NCI-H2081 (cell line): ENCODE measurements at regions not wholly inside any gene's neighbourhood (a gene's known extent, or its start where the extent isn't known, plus 50 kb on each side); places are given as distances from the start of the nearest gene placed in this dataset.

ENCODE experiments used
- DNase-seq, 2 experiments: peaks; one replicate each; lab custom pipeline; 2025; lab: John Stamatoyannopoulos, UW

DNA sequence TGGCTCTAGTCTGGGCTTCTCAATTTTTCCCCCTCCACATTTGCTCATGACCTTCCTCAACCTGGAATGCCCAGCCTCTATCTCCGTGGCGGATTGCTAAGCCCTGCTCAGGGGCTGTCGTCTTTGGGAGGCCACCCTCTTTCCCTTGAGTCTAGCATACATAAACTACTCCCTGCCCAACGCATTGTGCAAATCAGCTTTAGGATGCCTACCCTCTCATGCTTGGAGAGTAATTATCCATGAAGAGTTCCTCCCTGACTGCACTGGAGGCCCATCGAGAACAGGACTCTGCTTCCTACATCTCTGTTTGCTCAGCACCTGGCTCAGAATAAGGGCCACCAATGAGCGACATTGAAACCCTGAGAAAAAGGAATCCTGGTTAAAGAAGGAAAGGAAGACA, 53.7 kb upstream of the NPAS2 start:
- DNase-seq, result no peak

GRCh38 chr2:100766806-100767205, 53.1 kb upstream of the NPAS2 start:
- DNase-seq, result no peak

DNA sequence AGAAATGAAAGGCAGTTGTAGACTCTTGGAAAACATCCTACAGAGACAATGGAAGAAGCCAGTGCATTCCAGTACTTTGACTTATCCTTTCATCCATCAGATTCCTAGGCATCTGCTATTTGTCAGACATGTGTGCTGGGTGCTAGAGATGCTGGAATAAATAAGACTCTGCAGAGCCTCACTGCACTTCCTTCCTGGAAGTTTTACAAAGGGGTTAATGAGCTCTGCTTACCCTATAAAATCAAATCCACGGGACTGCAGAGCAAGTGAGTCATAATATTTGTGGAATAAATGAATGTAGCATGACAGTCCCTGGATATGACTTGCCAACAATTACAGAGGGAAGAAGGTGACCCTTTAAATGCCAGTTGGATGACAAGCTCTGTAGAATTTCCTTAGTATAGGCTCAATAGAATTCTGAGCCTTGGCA, 52.7 kb upstream of the NPAS2 start:
- DNase-seq, result no peak

DNA sequence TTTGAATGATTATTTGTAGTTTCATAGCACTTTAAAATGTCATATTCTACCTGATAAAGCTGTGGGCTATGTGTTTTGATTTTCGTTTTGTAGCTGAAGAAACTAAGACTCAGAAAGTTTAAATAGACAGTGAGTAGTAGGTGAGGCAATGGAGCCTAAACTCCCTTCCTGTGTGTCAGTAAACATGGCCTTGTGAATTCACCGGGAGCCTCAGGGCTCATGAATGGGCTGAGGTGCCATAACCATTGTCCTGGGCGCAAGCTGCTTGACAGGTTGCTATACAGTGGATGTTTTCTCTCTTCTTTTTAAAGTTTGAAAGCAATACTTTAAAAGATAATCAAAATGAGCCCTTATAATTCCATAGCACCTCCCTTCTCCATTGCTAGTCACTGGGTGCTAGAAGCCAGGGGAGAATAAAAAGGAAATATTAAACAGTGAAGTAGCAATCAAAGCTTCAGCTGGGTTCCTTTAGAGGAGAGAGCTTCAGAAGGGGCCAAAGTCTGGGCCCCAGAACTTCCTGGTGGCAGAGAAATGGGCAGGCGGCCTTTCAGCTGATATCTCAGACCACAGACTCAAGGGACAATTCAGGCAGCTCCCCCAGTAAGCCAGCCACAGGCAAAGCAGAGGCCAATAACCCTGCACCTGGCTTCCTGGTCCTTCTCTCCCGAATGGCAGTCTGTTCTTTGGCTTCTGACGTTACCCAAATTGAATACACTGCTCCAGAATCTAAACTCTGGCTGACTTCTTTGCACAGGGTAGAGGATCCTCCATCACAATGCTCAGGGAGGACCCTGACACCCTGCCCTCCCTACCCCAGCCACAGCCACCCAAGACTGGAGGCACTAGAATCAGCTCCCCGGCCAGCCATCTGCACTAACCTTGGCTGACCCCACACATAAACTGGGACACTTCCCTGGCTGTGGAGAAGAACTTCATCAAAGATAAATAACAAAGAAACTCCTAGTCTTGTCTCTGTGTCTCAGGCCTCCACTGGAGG, 51.8 kb upstream of the NPAS2 start:
- no peak for DNase-seq
